NCI-H187 treated with DMSO at 0.1 percent for 48 hours (cell line): ENCODE measurements at regions not wholly inside any gene's neighbourhood (a gene's known extent, or its start where the extent isn't known, plus 50 kb on each side); places are given as distances from the start of the nearest gene placed in this dataset.

Source experiments
- DNase-seq: peaks from one replicate; lab custom pipeline; 2025; lab: John Stamatoyannopoulos, UW

GRCh38 chr9:78502566-78502965 is 205.6 kb downstream of the PSAT1 start:
- no peak for DNase-seq

- DNase-seq, result no peak
Observed at GRCh38 chr9:78505546-78505945, 208.6 kb downstream of the PSAT1 start.

GRCh38 chr9:78507037-78507436 is 210.1 kb downstream of the PSAT1 start:
- no peak for DNase-seq

GRCh38 chr9:78510035-78510434 is 213.1 kb downstream of the PSAT1 start:
- DNase-seq, result no peak

- no peak for DNase-seq
Observed at GRCh38 chr9:78515108-78515507, 218.2 kb downstream of the PSAT1 start.

- DNase-seq, result no peak
Observed at GRCh38 chr9:78519786-78520185, 222.9 kb downstream of the PSAT1 start.

GRCh38 chr9:78521680-78522079 is 224.8 kb downstream of the PSAT1 start:
- no peak for DNase-seq

- DNase-seq, result no peak
Observed at GRCh38 chr9:78525986-78526560, 229.1 kb downstream of the PSAT1 start.

GRCh38 chr9:78533500-78533899 is 236.6 kb downstream of the PSAT1 start:
- no peak for DNase-seq

- DNase-seq, result no peak
Observed at GRCh38 chr9:78539188-78539587, 242.3 kb downstream of the PSAT1 start.

GRCh38 chr9:78539904-78540303 is 243.0 kb downstream of the PSAT1 start:
- DNase-seq, result no peak

GRCh38 chr9:78541868-78542443 is 245.0 kb downstream of the PSAT1 start:
- DNase-seq, result no peak

GRCh38 chr9:78542491-78543181 is 245.7 kb downstream of the PSAT1 start:
- no peak for DNase-seq

- no peak for DNase-seq
Observed at GRCh38 chr9:78543353-78543752, 246.4 kb downstream of the PSAT1 start.

- DNase-seq, result no peak
Observed at GRCh38 chr9:78544230-78544629, 247.3 kb downstream of the PSAT1 start.

- DNase-seq, result no peak
Observed at GRCh38 chr9:78547831-78548230, 250.9 kb downstream of the PSAT1 start.

- DNase-seq, result no peak
Observed at GRCh38 chr9:78548670-78549069, 251.7 kb downstream of the PSAT1 start.

GRCh38 chr9:78549711-78550110 is 252.8 kb downstream of the PSAT1 start:
- DNase-seq, result no peak

GRCh38 chr9:78552802-78553201 is 255.9 kb downstream of the PSAT1 start:
- peak; percentile 47 for DNase-seq

- no peak for DNase-seq
Observed at GRCh38 chr9:78557540-78557939, 260.6 kb downstream of the PSAT1 start.

- no peak for DNase-seq
Observed at GRCh38 chr9:78559449-78559885, 262.5 kb downstream of the PSAT1 start.

- no peak for DNase-seq
Observed at GRCh38 chr9:78562021-78562420, 265.1 kb downstream of the PSAT1 start.

- DNase-seq, result no peak
Observed at GRCh38 chr9:78563269-78563668, 266.3 kb downstream of the PSAT1 start.

GRCh38 chr9:78565481-78565880 is 268.6 kb downstream of the PSAT1 start:
- no peak for DNase-seq
